GM19351 (cell line): ENCODE measurements at regions not wholly inside any gene's neighbourhood (a gene's known extent, or its start where the extent isn't known, plus 50 kb on each side); places are given as distances from the start of the nearest gene placed in this dataset.
"Not testable (repeated sequence)": the region's sequence is repeated elsewhere in the genome, so short reads cannot be mapped to it uniquely, and the experiment has no call there.

Experiments
- ATAC-seq: cut with Tn5 transposase; IDR thresholded peaks from one replicate; pipeline ENCODE4 v1.9.1; 2021; ENCODE audit warnings: mild to moderate bottlenecking, moderate library complexity; ENCODE audit not compliant: unreplicated experiment

DNA sequence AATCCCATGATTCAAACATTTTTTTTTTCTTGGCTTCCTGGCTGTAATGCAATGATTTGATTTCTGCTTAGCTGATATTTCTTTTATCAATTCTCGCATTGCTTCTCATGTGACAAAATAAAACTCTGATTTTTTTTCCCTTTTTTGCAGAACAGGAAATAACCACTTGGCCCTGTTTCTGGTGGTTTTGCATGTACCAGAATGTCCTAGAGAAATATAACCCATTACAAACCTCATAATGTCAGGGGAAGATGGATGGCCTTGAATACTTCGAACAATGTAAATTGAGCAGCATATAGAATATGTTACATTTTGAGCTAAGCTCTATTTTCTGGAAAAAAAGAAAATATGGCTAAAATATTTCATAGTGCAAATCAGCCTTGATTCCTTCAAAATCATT lies 275.6 kb downstream of the RAP2B start:
- ATAC-seq, result no peak

DNA sequence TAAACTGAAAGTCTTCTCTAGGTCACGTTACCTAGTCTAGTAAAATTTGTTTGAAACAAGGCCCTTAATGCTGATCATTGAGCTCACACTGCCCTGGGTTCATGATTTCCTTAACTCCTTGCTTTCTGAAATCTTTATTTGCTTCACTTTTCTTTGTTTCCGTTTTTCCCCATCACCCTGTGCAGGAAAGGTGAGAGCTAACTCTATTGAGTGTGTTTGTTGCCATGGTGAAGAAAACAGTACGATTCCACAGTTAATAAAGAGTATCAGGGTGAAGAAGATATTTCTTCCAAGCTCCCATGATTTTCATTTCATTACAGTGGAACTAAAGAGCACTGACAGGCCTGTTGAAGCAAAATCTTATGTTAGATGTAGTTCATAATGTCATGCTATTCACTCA lies 276.2 kb downstream of the RAP2B start:
- no peak for ATAC-seq

DNA sequence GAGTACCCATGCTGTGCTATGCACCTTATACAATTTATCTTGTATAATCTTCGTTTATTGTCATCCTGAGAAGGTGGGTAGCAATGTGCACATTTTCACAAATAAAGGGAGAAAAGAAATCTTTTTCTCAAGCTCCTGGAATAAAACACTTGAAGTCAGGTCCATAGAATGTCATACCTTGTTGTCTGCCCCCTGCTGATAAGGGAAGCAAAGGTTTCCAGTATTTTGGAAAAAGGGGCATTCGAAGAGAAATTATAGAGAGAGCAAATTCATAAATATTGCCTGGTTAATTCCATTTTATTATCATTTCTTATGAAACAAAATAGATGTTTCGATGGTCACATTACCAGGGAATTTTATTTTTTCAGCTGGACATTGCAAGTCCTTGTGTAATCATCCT lies 277.8 kb downstream of the RAP2B start:
- ATAC-seq, result no peak

DNA sequence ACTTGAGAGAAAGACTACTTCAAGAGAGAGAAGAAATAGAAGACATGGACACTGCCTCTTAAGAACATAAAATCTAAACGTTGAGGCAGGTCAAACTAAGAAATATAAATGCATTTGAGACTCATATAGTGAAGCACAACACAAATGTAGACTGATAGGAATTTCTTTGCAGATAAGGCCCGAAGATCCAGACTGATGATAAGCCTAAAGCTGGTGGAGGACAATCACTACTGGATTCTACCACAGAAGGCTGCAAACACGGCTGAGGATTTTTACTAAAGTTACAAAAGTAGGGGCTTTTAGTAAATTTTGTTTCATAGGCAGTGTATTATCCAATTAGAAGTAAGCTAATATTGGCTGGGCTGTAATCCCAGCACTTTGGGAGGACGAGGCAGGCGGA lies 278.3 kb downstream of the RAP2B start:
- no peak for ATAC-seq

DNA sequence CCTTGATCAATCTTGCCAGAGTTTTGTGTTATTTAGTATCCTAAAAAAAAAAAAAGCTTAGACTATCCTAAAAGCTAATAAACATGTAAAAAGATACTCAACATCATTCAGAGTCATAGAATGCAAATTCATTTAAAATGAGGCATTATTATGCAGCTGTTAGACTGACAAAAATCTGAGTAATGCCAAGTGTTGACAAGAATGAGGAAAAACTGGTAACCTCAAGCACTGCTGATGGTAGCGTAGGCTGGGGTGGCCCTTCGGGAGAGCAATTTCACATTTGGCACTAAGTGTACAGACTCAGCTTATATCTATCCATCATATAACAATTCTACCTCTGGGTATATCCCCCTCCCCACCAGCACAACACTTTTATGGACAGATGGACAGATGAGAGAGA lies 280.4 kb downstream of the RAP2B start:
- ATAC-seq, result no peak

DNA sequence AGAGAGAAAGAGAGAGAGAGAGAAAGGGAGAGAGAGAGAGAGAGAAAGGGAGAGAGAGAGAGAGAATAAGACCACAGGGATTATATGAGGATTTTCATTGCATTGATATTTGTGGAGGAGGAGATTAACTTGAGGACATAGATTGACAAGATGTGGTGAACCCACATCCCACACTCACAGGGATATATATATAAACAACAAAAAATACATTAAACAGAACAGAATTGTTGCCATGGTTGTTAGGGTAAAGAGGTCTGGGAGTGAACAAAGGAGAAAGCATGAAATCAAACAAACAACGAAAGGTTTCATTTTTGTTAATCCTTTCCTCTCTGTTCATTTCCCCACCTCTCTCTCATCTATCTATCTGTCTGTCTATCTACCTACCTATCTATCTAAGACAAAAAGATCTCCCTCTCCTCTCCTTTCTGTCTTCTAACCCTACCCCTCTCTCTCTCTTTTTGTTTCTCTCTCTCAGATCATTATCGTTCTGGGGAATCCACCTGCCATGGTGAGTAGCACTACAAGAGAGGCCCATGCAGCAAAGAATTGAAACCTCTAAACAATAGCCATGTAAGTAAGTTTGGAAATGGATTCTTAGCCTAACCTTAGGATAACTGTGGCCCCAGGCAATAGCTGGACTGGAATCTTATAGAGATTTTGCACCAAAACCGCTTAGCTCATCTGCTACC lies 280.9 kb downstream of the RAP2B start:
- ATAC-seq, result no peak

DNA sequence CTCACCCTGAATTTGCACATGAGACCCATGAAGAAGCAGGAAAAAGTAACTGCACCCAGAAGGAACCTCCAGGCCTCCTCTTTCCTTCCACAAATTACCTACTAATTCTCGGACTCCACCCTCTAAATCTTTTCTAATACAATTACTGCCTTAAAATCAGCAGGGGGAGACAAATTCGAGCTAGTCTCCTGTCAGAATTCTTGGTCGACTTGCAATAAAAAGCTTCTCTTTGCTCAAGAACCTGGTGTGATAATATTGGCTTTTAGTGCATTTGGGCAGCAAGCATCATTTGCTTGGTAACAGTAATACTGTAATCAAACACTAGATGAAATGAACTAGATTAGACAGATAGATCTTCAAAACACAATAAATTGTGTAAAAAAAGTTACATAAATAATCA lies 281.9 kb downstream of the RAP2B start:
- ATAC-seq, result no peak

DNA sequence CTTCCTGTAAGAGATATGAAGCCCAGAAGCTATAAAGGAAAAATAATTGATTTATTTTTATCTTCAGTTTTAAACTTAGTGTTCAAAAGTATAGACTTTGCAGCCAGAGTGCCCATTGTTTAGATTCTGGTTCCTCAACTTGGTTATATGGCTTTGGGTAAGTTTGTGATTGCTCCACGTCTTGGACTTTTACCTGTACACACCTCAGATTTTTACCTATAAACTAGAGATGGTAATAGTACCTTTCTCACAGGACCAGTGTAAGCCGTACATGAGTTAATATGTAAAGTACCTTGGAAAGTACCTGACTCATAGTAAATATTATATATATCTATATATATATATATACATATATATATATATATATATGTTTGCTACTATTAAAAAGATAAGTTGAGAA lies 283.8 kb downstream of the RAP2B start:
- ATAC-seq, result no peak

DNA sequence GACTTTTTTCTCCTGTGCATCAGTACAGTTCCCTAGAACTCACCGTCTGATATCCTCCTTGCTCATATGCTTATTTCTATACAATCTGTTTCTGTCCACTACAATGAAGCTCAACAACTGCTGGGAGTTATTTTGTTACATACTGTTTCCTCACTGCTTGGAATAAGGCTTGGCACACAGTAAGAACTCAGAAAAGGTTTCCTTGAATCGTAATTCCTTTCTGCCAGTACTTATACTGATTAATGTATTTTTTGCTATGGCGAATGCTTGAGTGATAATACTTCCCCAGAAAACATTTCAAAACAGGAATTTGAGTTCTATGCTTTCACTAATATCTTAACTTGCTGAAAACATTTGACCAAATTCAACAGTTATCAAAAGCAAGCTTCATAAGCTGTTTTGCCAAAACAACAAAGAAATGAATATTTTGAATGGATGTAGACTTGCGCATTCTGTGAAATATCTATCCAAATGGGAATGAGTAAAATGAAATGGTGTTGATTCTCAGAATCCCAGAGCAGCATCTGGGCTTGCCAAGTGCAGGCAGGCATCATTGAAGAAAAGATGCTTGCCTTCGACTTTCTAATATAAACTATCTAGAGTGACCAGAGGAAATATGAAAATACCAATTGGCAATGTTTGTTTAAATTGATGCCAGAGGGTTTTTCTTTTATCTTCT lies 286.3 kb downstream of the RAP2B start:
- no peak for ATAC-seq

DNA sequence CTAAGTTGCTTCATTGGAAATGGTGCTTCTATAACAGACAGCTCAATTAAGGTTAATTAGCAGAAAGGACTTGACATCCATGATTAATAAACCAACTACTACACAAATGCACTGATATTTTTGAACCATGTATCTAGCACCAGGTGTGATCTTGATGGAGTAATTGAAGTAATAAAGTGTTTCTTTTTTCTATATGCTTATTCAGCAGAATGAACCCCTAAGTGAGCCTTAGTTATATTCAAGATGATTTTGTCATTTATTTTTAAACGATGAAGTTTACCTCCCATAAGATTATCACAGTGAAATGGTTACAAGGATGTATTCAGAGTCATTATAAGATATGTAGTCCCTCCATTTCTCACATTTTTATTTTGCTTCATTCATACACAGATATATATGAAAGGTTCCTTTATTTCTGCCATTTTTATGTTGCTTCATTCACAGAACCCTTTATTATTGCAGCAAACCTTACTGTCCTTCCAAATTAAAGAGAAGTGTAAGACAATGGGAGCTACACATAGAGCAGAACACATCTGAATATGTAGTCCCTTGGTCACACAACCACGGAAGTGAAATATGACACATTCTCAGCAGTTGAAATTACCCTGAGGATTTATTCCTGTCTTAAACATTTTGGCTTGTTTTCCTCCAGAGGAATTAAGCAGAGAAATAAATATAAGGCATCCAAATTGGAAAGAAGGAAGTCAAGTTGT lies 295.0 kb downstream of the RAP2B start:
- no peak for ATAC-seq

DNA sequence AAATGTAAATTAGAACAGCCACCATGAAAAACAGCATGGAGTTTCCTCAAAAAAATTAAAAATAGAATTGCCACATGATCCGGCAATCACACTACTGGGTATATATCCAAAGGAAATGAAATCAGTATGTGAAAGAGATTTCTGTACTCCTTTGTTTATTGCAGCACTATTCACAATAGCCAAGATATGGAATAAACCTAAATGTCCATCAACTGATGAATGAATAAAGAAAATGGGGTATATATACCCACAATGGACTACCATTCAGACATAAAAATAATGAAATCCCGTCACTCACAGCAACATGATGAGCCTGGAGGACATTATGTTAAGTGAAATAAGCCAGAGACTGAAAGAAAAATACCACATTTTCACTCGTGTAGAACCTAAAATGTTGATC lies 296.9 kb downstream of the RAP2B start:
- no peak for ATAC-seq

DNA sequence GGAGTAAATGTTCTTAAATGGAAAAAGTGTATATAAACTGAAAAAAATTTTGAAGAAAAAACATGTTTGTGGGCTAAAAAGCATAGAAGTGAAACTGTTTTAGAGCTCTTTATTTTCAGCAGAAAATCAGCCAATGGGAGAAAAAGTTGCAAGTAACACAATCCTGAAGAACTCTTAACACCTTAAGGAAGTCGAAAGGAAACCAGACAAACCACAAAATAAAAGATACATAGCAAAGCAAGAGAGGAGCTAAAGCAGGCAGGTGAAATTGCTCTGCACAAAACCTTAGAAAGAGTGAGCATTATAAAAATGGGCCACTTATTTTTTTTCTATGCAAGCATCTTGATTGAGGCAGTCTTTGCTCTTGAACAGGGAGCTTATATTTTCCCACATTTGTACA lies 300.5 kb downstream of the RAP2B start:
- ATAC-seq, result no peak

DNA sequence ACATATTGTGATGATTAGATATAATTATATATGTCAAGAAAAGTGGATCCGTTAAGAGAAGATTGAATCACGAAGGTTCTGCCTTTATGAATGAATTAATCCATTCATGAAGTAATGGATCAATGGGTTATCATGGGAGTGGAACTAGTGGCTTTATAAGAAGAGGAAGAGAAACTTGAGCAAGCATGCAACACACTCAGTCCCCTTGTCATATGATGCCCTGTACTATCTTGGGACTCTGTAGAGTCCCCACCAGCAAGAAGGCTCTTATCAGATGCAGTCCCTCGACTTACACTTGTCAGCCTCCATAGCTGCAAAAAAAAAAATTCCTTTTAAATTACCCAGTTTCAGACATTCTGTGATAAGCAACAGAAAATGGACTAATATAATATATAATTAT lies 301.9 kb downstream of the RAP2B start:
- peak; percentile 98 for ATAC-seq

DNA sequence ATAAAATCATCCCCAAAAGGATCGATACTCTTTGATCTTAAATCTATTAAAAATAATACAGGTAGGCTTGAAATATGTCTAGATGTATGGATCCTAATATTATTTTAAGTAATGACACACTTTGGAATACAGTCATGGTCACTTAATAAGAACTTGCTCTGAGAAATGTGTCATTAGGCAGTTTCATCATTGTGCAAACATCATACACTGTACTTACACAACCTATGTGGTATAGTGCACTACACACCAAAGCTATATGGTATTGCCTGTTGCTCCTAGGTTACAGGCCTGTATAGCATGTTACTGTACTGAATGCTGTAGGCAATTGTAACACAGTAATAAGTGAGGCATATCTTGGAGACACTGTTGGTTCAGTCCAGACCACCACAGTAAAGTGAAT lies 307.1 kb downstream of the RAP2B start:
- no peak for ATAC-seq

DNA sequence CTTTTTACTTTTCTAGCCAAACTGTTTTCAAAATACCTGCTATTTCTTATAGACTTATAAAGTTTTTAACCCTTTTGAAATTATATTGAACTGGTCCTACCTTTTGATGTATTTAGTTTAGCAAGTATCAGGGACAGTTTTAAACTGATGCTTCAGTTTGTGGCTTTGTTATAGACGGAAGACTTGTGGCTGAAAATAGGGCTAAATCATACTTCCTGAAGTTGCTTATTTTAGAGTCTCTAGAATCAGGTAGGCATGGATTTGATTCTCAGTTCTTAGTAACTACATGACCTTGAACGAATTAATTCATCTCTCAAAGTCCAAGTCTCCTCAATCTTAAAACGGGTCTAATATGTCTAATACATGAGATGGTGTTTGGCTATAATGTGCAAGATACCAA lies 322.8 kb downstream of the RAP2B start:
- peak; percentile 69 for ATAC-seq

DNA sequence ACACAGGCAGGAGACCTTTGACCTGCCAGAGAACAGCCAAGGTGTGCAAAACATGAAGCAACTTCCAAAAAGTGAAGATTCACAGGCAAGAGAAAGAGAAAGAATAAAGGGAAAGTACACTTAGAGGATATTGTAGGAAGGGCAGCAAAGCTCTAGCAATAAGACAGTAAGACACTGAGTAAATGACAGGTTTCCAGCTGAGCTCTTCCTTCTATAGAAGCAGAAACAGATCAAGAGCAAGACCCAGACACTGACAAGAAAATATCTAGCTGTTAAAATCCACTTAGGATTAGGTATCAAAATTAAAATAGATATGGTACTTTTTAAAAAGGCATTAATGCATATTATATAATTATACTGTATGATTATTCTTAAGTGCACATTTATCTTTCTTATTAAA lies 333.4 kb downstream of the RAP2B start:
- no peak for ATAC-seq

DNA sequence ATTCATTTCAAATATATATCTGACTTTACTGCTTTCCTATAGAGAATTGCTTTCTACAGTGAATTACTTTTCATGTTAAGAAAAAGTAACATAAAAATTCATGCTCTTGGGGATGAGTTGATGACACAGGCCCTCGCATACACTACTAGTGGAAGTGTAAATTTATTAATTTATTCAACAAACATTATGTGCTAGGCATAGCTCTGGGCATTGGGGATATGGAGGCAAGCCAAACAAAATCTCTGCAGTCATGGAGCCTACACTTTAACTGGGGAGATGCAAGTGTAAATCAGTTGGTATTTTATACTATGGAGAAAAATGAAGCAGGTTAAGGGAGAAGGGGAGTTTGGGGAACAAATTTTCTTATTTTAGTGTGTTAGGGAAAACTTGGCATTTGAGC lies 340.7 kb downstream of the RAP2B start:
- ATAC-seq, result no peak

DNA sequence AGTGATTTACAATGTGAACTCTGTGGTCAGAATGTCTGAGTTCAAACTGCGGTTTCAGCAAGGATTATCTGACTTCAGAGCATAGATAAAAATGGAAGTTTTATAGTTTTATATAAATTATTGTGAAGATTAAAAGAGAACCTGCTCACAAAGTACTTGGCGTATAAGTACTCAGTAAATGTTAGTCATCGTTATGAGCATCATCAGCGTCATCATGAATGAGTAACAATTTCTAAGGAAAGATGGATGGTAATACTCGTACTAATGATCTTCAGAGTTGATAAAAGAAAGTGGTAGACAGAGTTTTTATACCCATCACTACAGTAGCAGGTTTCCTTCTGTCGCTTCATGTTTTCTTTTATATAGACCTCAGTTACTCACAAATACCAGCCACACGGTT lies 341.8 kb downstream of the RAP2B start:
- ATAC-seq, result no peak

DNA sequence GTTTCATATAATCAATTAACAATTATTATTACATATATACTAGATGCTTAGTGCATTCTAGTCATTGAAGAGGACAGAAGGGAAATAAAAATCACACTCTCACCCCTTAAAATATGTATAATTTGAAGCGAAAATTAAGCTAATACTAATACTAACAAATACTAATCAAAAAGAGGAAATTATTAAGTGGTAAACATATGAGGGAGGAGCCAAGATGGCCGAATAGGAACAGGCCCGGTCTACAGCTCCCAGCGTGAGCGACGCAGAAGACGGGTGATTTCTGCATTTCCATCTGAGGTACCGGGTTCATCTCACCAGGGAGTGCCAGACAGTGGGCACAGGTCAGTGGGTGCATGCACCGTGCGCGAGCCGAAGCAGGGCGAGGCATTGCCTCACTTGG lies 344.2 kb downstream of the RAP2B start:
- not testable (repeated sequence) for ATAC-seq

DNA sequence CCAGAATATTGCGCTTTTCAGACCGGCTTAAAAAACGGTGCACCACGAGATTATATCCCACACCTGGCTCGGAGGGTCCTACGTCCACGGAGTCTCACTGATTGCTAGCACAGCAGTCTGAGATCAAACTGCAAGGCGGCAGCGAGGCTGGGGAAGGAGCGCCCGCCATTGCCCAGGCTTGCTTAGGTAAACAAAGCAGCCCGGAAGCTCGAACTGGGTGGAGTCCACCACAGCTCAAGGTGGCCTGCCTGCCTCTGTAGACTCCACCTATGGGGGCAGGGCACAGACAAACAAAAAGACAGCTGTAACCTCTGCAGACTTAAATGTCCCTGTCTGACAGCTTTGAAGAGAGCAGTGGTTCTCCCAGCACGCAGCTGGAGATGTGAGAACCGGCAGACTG lies 344.7 kb downstream of the RAP2B start:
- not testable (repeated sequence) for ATAC-seq

DNA sequence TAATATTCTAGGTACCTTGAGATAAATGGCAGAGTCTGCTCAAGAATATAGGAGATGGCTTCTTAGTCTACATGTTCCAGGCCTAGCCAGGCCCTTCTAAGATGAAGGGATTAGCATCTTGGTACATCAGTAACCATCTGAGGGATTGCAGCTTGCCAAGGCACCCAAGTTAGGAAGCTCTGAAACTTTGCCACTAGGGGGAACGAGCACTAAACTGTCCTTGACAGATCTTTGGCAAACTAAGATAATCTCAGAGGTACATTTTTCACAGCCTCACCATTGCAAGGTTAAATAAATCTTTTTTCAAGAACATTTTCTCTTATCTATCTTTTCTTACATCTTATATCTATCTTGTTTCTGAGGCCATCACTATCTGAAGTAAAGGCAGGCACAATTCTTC lies 351.2 kb downstream of the RAP2B start:
- peak; percentile 75 for ATAC-seq

DNA sequence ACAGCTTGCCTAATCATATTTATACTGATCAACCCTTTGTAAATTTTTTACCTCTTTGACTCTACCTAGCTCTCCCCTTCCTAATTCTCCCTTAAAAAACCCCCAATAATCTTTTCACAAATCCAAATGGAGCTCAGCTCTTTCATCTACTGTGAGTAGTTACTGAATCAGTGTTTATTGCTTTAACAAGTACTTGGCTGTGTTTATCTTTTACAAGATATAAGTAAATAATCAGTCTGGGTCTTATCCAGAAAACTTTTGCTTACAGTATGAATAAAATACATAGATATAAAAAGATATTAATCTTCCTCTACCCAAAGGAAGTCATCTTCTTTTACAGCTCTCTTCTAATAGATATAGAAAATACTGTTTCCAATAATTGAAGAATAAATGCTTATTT lies 366.4 kb downstream of the RAP2B start:
- ATAC-seq, result no peak
